ENCODE measurements at regions not wholly inside any gene's neighbourhood (a gene's known extent, or its start where the extent isn't known, plus 50 kb on each side); places are given as distances from the start of the nearest gene placed in this dataset.
"Not testable (repeated sequence)": the region's sequence is repeated elsewhere in the genome, so short reads cannot be mapped to it uniquely, and the experiment has no call there.

- FAIRE-seq = no peak
Measured at GRCh38 chr19:20287070-20287469, 120.1 kb downstream of the ZNF486 start.

GRCh38 chr19:20285876-20286275 lies 118.9 kb downstream of the ZNF486 start:
- not testable (repeated sequence) for FAIRE-seq

GRCh38 chr19:20279516-20279915 lies 112.5 kb downstream of the ZNF486 start:
- no peak for FAIRE-seq

GRCh38 chr19:20278342-20278741 lies 111.3 kb downstream of the ZNF486 start:
- FAIRE-seq = no peak

GRCh38 chr19:20276732-20277082 lies 109.7 kb downstream of the ZNF486 start:
- FAIRE-seq = not testable (repeated sequence)

GRCh38 chr19:20276011-20276731 lies 109.2 kb downstream of the ZNF486 start:
- FAIRE-seq = no peak

- FAIRE-seq = no peak
Measured at GRCh38 chr19:20273951-20274570, 107.0 kb downstream of the ZNF486 start.

GRCh38 chr19:20273376-20273775 lies 106.4 kb downstream of the ZNF486 start:
- FAIRE-seq = no peak

GRCh38 chr19:20272627-20273010 lies 105.6 kb downstream of the ZNF486 start:
- not testable (repeated sequence) for FAIRE-seq

GRCh38 chr19:20271927-20272626 lies 105.1 kb downstream of the ZNF486 start:
- not testable (repeated sequence) for FAIRE-seq

GRCh38 chr19:20271215-20271926 lies 104.4 kb downstream of the ZNF486 start:
- FAIRE-seq = no peak

GRCh38 chr19:20269461-20269860 lies 102.4 kb downstream of the ZNF486 start:
- no peak for FAIRE-seq

GRCh38 chr19:20261513-20261912 lies 94.5 kb downstream of the ZNF486 start:
- not testable (repeated sequence) for FAIRE-seq

- FAIRE-seq = not testable (repeated sequence)
Measured at GRCh38 chr19:20260738-20261137, 93.7 kb downstream of the ZNF486 start.

- FAIRE-seq = no peak
Measured at GRCh38 chr19:20259615-20260014, 92.6 kb downstream of the ZNF486 start.

GRCh38 chr19:20256606-20257005 lies 89.6 kb downstream of the ZNF486 start:
- no peak for FAIRE-seq

GRCh38 chr19:20254121-20254520 lies 87.1 kb downstream of the ZNF486 start:
- no peak for FAIRE-seq

GRCh38 chr19:20252613-20253012 lies 85.6 kb downstream of the ZNF486 start:
- no peak for FAIRE-seq

GRCh38 chr19:20250627-20251026 lies 83.6 kb downstream of the ZNF486 start:
- FAIRE-seq = no peak

GRCh38 chr19:20250121-20250520 lies 83.1 kb downstream of the ZNF486 start:
- no peak for FAIRE-seq
